Activated CD4-positive, alpha-beta T cell treated with anti-CD3 and anti-CD28 coated beads for 36 hours (primary cell): ENCODE measurements at regions not wholly inside any gene's neighbourhood (a gene's known extent, or its start where the extent isn't known, plus 50 kb on each side); places are given as distances from the start of the nearest gene placed in this dataset.

Experiments used
- ATAC-seq: fragments of 200-7000 bp; cut with Tn5 transposase; one replicate; pipeline ENCODE4 v1.10.0; 2021; ENCODE audit warnings: mild to moderate bottlenecking, moderate library complexity
- CTCF ChIA-PET: fragments of 350-600 bp; sonication (Branson Sonifier 250); formaldehyde crosslinking; loops from one replicate; lab custom pipeline; 2021; ENCODE audit warnings: antibody characterized with exemption; lab: Charles Lee
- POLR2A ChIA-PET: fragments of 350-600 bp; sonication (Branson Sonifier 250); formaldehyde crosslinking; loops from one replicate; lab custom pipeline; 2021; ENCODE audit warnings: antibody characterized with exemption, inconsistent platforms; lab: Charles Lee
- DNase-seq: peaks from one replicate; pipeline ENCODE4 v3.0.0-alpha.2; 2020
- H3K27ac Mint-ChIP-seq: one replicate; pipeline ENCODE4 v1.8.0; 2021; ENCODE audit warnings: mixed read lengths
- H3K27me3 Mint-ChIP-seq: one replicate; pipeline ENCODE4 v1.8.0; 2021; ENCODE audit warnings: mixed read lengths
- H3K36me3 Mint-ChIP-seq: one replicate; pipeline ENCODE4 v1.8.0; 2021; ENCODE audit warnings: low read depth, mixed read lengths
- H3K4me1 Mint-ChIP-seq: one replicate; pipeline ENCODE4 v1.8.0; 2021; ENCODE audit warnings: mixed read lengths
- H3K4me3 Mint-ChIP-seq: one replicate; pipeline ENCODE4 v1.8.0; 2021; ENCODE audit warnings: mild to moderate bottlenecking, moderate library complexity, mixed read lengths
- H3K9me3 Mint-ChIP-seq: one replicate; pipeline ENCODE4 v1.8.0; 2021; ENCODE audit warnings: low read depth, mixed read lengths
- intact Hi-C, 2 experiments: fragments of 100-400 bp; cut with DNase I in 1 of 2; cut with micrococcal nuclease in 1 of 2; formaldehyde crosslinking; loops; one replicate each; pipeline versions ENCODE4 v1.14.2 to v1.15.1; 2022 to 2024; cut with DNase I, micrococcal nuclease

GRCh38 chr1:206420471-206420870 is 49.8 kb upstream of the IKBKE start:
- H3K9me3 Mint-ChIP-seq: no peaks in the 10 kb centered on the region
- ChIA-PET CTCF (no interaction called here), POLR2A (no interaction called here)
- intact Hi-C loops: no loop called here
- DNase-seq: no peak
- H3K27me3 Mint-ChIP-seq: no peaks in the 10 kb centered on the region
- no peak overlapping the region for H3K27ac Mint-ChIP-seq
- H3K4me3 Mint-ChIP-seq: no peak overlapping the region
- H3K36me3 Mint-ChIP-seq: peaks cover 4% of the 10 kb centered on the region
- no peak for ATAC-seq
- H3K4me1 Mint-ChIP-seq: no peaks in the 10 kb centered on the region
